A549 (cell line): ENCODE measurements at regions not wholly inside any gene's neighbourhood (a gene's known extent, or its start where the extent isn't known, plus 50 kb on each side); places are given as distances from the start of the nearest gene placed in this dataset.

Source experiments
- ATAC-seq, 2 experiments: fragments of 200-7000 bp in 1 of 2; fragments of >200 bp in 1 of 2; cut with Nextera tagmentation in 1 of 2; cut with Tn5 transposase in 1 of 2; 3 replicates each; pipeline versions ENCODE4 v1.8.0 to v1.9.1; 2018 to 2020; ENCODE audit warnings: mild to moderate bottlenecking in 1 of 2, moderate library complexity in 1 of 2
- CTCF ChIA-PET: fragments of 300-600 bp; sonication (Branson Sonifier 250); formaldehyde crosslinking; extraction: SDS; loops from one replicate; lab custom pipeline; 2021; ENCODE audit warnings: antibody characterized with exemption, inconsistent platforms; lab: Yijun Ruan, JAX
- POLR2A ChIA-PET: fragments of 350-600 bp; formaldehyde crosslinking; extraction: SDS; loops from one replicate; lab custom pipeline; 2021; ENCODE audit warnings: antibody characterized with exemption, inconsistent platforms; lab: Yijun Ruan, JAX
- DNase-seq, 2 experiments: peaks; one replicate each; pipeline versions ENCODE4 v3.0.0 to v3.0.0-alpha.2; 2011 to 2016; ENCODE audit warnings: low read depth in 1 of 2, low spot score in 1 of 2
- FAIRE-seq: peaks from 2 replicates; lab custom pipeline; 2011; peaks lifted over from hg19 to GRCh38; lab: Jason Lieb, UNC
- H3K27ac ChIP-seq, 2 experiments: fragments of >200 bp; sonication (Bioruptor Twin); formaldehyde crosslinking; 3 replicates each; pipeline ENCODE4 v1.5.1; 2016 to 2017
- H3K4me1 ChIP-seq: fragments of >200 bp; sonication (Bioruptor Twin); formaldehyde crosslinking; 3 replicates; pipeline ENCODE4 v1.6.1; 2016
- H3K4me2 ChIP-seq: fragments of >200 bp; sonication (Bioruptor Twin); formaldehyde crosslinking; 3 replicates; pipeline ENCODE4 v1.6.1; 2016
- H3K4me3 ChIP-seq: fragments of >200 bp; sonication (Bioruptor Twin); formaldehyde crosslinking; 3 replicates; pipeline ENCODE4 v1.5.1; 2016
- H3K9me3 ChIP-seq: fragments of >200 bp; sonication (Bioruptor Twin); formaldehyde crosslinking; 3 replicates; pipeline ENCODE4 v1.6.1; 2016
- CBX2 ChIP-seq: fragments of 200-600 bp; sonication (generic); IDR thresholded peaks from 2 replicates; pipeline ENCODE4 v1.6.1; 2016; ENCODE audit warnings: low read depth, mild to moderate bottlenecking, borderline replicate concordance
- CBX8 ChIP-seq: fragments of 200-600 bp; sonication (generic); IDR thresholded peaks from 2 replicates; pipeline ENCODE4 v1.6.1; 2016
- CEBPB ChIP-seq, 2 experiments: fragments of >200 bp in 1 of 2; sonication (Bioruptor Twin) in 1 of 2; formaldehyde crosslinking in 1 of 2; IDR thresholded peaks; 2 replicates each; pipeline ENCODE4 v1.6.1; 2012 to 2016
- CHD4 ChIP-seq: fragments of 200-600 bp; sonication (generic); IDR thresholded peaks from 2 replicates; pipeline ENCODE4 v1.6.1; 2016; ENCODE audit warnings: antibody characterized with exemption, mild to moderate bottlenecking, borderline replicate concordance
- ESRRA ChIP-seq: fragments of 150-350 bp; IDR thresholded peaks from 2 replicates; pipeline ENCODE4 v1.6.1; 2014; ENCODE audit warnings: mild to moderate bottlenecking, low read length, borderline replicate concordance
- FOSB ChIP-seq: fragments of 250-450 bp; sonication (Bioruptor Pico); IDR thresholded peaks from 2 replicates; pipeline ENCODE4 v1.5.0; 2020; ENCODE audit warnings: mild to moderate bottlenecking, moderate library complexity
- FOXS1 ChIP-seq: fragments of 250-450 bp; sonication (Bioruptor Pico); IDR thresholded peaks from 2 replicates; pipeline ENCODE4 v1.5.0; 2020; ENCODE audit warnings: mild to moderate bottlenecking, moderate library complexity
- HDAC2 ChIP-seq: fragments of 200-600 bp; sonication (generic); IDR thresholded peaks from 2 replicates; pipeline ENCODE4 v1.6.1; 2016
- HOXA7 ChIP-seq: fragments of 250-450 bp; sonication (Bioruptor Pico); IDR thresholded peaks from 2 replicates; pipeline ENCODE4 v1.5.0; 2020; ENCODE audit warnings: mild to moderate bottlenecking, moderate library complexity
- JUN ChIP-seq, 2 experiments: fragments of >200 bp; sonication (Bioruptor Twin); formaldehyde crosslinking; IDR thresholded peaks; 2 replicates in 1 of 2; 3 replicates in 1 of 2; pipeline ENCODE4 v1.6.1; 2016 to 2017
- JUNB ChIP-seq: fragments of >200 bp; sonication (Bioruptor Twin); formaldehyde crosslinking; IDR thresholded peaks from 2 replicates; pipeline ENCODE4 v1.6.1; 2016
- KDM1A ChIP-seq: fragments of 200-600 bp; sonication (generic); IDR thresholded peaks from 2 replicates; pipeline ENCODE4 v1.6.1; 2016; ENCODE audit warnings: low read depth, mild to moderate bottlenecking
- MAZ ChIP-seq: fragments of 150-350 bp; IDR thresholded peaks from 2 replicates; pipeline ENCODE4 v1.6.1; 2014; ENCODE audit warnings: antibody characterized with exemption, low read depth, low read length, borderline replicate concordance
- NPAS2 ChIP-seq: fragments of 250-450 bp; sonication (Bioruptor Pico); IDR thresholded peaks from 2 replicates; pipeline ENCODE4 v1.8.0; 2022; ENCODE audit warnings: mild to moderate bottlenecking, moderate library complexity, borderline replicate concordance
- NR3C1 ChIP-seq: fragments of >200 bp; sonication (Bioruptor Twin); formaldehyde crosslinking; IDR thresholded peaks from 3 replicates; pipeline ENCODE4 v1.6.1; 2017
- PBX3 ChIP-seq: IDR thresholded peaks from 2 replicates; pipeline ENCODE4 v1.6.1; 2012
- POLR2A ChIP-seq: IDR thresholded peaks from 2 replicates; pipeline ENCODE4 v1.6.1; 2012; ENCODE audit warnings: mild to moderate bottlenecking, low read length
- POLR2AphosphoS2 ChIP-seq: conservative IDR thresholded peaks from 2 replicates; pipeline ENCODE4 v1.6.1; 2012; ENCODE audit warnings: low read length, improper control_type of control experiment, inconsistent platforms
- RAD21 ChIP-seq, 2 experiments: fragments of >200 bp in 1 of 2; sonication (Bioruptor Twin) in 1 of 2; formaldehyde crosslinking in 1 of 2; IDR thresholded peaks in 1 of 2; conservative IDR thresholded peaks in 1 of 2; 2 replicates in 1 of 2; 3 replicates in 1 of 2; pipeline ENCODE4 v1.6.1; 2012 to 2018; ENCODE audit warnings: inconsistent platforms in 1 of 2
- RCOR1 ChIP-seq: fragments of 150-350 bp; IDR thresholded peaks from 2 replicates; pipeline ENCODE4 v1.6.1; 2014; ENCODE audit warnings: antibody characterized with exemption, low read length, low read depth
- RNF2 ChIP-seq: fragments of 200-600 bp; sonication (generic); IDR thresholded peaks from 2 replicates; pipeline ENCODE4 v1.6.1; 2016; ENCODE audit warnings: low read depth, mild to moderate bottlenecking, antibody characterized with exemption, moderate library complexity, borderline replicate concordance
- SMC3 ChIP-seq: fragments of >200 bp; sonication (Bioruptor Twin); formaldehyde crosslinking; IDR thresholded peaks from 3 replicates; pipeline ENCODE4 v1.6.1; 2018; ENCODE audit warnings: inconsistent platforms
- SREBF2 ChIP-seq: fragments of 450-650 bp; IDR thresholded peaks from 2 replicates; pipeline ENCODE4 v1.6.1; 2014; ENCODE audit warnings: mild to moderate bottlenecking, moderate library complexity
- ZC3H11A ChIP-seq: fragments of 450-650 bp; IDR thresholded peaks from 2 replicates; pipeline ENCODE4 v1.6.1; 2014; ENCODE audit warnings: antibody characterized with exemption, mild to moderate bottlenecking
- WGBS: methylation state at CpG from one replicate; pipeline ENCODE4 v1.1.6; 2017; ENCODE audit errors: missing lambda C conversion rate; 5-methylcytosine and 5-hydroxymethylcytosine counted together
- TF ChIP-seq, protein P1 (sequence below): IDR thresholded peaks from 2 replicates; pipeline ENCODE4 v1.6.1; 2012
- TF ChIP-seq, protein P2 (sequence below): fragments of 250-450 bp; sonication (Bioruptor Pico); IDR thresholded peaks from 2 replicates; pipeline ENCODE4 v1.5.0; 2020; ENCODE audit warnings: low read depth, mild to moderate bottlenecking, moderate library complexity
- TF ChIP-seq, protein P3 (sequence below): fragments of 200-600 bp; sonication (generic); IDR thresholded peaks from 2 replicates; pipeline ENCODE4 v1.6.1; 2016; ENCODE audit warnings: antibody characterized with exemption, mild to moderate bottlenecking, moderate library complexity

GRCh38 chr3:194009892-194010533, 125.9 kb upstream of the HES1 start:
- Histone ChIP-seq H3K4me2 (no peak overlapping the region), H3K27ac (no peak overlapping the region), H3K9me3 (no peaks in the 10 kb centered on the region), H3K4me1 (peaks cover 12% of the 10 kb centered on the region), H3K4me3 (no peak overlapping the region)
- no peak for TF ChIP-seq POLR2AphosphoS2
- no peak for TF ChIP-seq FOXS1 (CRISPR knock-in tag)
- TF ChIP-seq NR3C1: no peak
- CTCF ChIA-PET: interaction anchor here (1.0 kb wide), 1 partner anchor 307 kb away, joined by 3 read pairs; no protein-coding TSS in a partner anchor
- POLR2A ChIA-PET: no interaction called here
- no peak for FAIRE-seq
- peak in 1 of 2 experiments; percentile 42; a peak in 2 of 6 replicates for ATAC-seq
- DNase-seq: no peak
- WGBS: 89% methylated on average over 3 of the region's 4 CpGs

GRCh38 chr3:194011807-194012206, 124.1 kb upstream of the HES1 start:
- ChIA-PET CTCF (interaction anchor here (2.1 kb wide), 1 partner anchor 8 kb away, joined by 5 read pairs; no protein-coding TSS in a partner anchor), POLR2A (no interaction called here)
- Histone ChIP-seq H3K4me3 (no peak overlapping the region), H3K4me2 (no peak overlapping the region), H3K4me1 (no peaks in the 10 kb centered on the region), H3K27ac (no peak overlapping the region), H3K9me3 (no peaks in the 10 kb centered on the region)
- no peak for FAIRE-seq
- ATAC-seq: no peak
- DNase-seq: no peak
- 55% methylated on average over 3 of the region's 3 CpGs for WGBS
- no peak for TF ChIP-seq HOXA7 (CRISPR knock-in tag)
- no peak for TF ChIP-seq MAZ
- TF ChIP-seq, protein P1, sequence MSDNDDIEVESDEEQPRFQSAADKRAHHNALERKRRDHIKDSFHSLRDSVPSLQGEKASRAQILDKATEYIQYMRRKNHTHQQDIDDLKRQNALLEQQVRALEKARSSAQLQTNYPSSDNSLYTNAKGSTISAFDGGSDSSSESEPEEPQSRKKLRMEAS: no peak

GRCh38 chr3:194013928-194014327, 122.0 kb upstream of the HES1 start:
- no peaks in the 10 kb centered on the region for H3K9me3 ChIP-seq
- no peaks in the 10 kb centered on the region for H3K4me1 ChIP-seq
- WGBS: 73% methylated on average over 4 of the region's 4 CpGs
- CTCF ChIA-PET: interaction anchor here (2.1 kb wide), 1 partner anchor 10 kb away, joined by 5 read pairs; no protein-coding TSS in a partner anchor
- no peak overlapping the region for H3K4me2 ChIP-seq
- POLR2A ChIA-PET: no interaction called here
- DNase-seq (no peak), FAIRE-seq (no peak), ATAC-seq (no peak)
- TF ChIP-seq CHD4 (no peak), NR3C1 (no peak), ZC3H11A (no peak), NPAS2 (CRISPR knock-in tag) (no peak), SREBF2 (no peak), JUNB (no peak), SMC3 (no peak), RNF2 (no peak), HDAC2 (no peak), ESRRA (no peak), RCOR1 (no peak)
- TF ChIP-seq, protein P2, sequence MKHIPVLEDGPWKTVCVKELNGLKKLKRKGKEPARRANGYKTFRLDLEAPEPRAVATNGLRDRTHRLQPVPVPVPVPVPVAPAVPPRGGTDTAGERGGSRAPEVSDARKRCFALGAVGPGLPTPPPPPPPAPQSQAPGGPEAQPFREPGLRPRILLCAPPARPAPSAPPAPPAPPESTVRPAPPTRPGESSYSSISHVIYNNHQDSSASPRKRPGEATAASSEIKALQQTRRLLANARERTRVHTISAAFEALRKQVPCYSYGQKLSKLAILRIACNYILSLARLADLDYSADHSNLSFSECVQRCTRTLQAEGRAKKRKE (CRISPR knock-in tag): no peak
- TF ChIP-seq, protein P1: no peak
- no peak overlapping the region for H3K27ac ChIP-seq
- H3K4me3 ChIP-seq: no peak overlapping the region

GRCh38 chr3:194014756-194015155, 121.2 kb upstream of the HES1 start:
- Histone ChIP-seq H3K4me1 (no peaks in the 10 kb centered on the region), H3K9me3 (no peaks in the 10 kb centered on the region), H3K4me2 (no peak overlapping the region), H3K4me3 (no peak overlapping the region), H3K27ac (no peak overlapping the region)
- FAIRE-seq (no peak), DNase-seq (no peak), ATAC-seq (no peak)
- WGBS: 74% methylated on average over 4 of the region's 4 CpGs
- CTCF ChIA-PET: no interaction called here
- TF ChIP-seq CBX2: no peak
- TF ChIP-seq POLR2A: no peak
- TF ChIP-seq CBX8: no peak
- no peak for TF ChIP-seq FOSB (CRISPR knock-in tag)
- TF ChIP-seq RAD21 (conservative IDR thresholded peaks at IDR 0.05 in 1 of 2, IDR thresholded peaks at IDR 0.05 in 1 of 2): no peak
- no peak for TF ChIP-seq JUN (IDR thresholded peaks at IDR 0.05)
- TF ChIP-seq PBX3: no peak
- TF ChIP-seq KDM1A: no peak
- TF ChIP-seq CEBPB (IDR thresholded peaks at IDR 0.05): no peak
- TF ChIP-seq, protein P3, sequence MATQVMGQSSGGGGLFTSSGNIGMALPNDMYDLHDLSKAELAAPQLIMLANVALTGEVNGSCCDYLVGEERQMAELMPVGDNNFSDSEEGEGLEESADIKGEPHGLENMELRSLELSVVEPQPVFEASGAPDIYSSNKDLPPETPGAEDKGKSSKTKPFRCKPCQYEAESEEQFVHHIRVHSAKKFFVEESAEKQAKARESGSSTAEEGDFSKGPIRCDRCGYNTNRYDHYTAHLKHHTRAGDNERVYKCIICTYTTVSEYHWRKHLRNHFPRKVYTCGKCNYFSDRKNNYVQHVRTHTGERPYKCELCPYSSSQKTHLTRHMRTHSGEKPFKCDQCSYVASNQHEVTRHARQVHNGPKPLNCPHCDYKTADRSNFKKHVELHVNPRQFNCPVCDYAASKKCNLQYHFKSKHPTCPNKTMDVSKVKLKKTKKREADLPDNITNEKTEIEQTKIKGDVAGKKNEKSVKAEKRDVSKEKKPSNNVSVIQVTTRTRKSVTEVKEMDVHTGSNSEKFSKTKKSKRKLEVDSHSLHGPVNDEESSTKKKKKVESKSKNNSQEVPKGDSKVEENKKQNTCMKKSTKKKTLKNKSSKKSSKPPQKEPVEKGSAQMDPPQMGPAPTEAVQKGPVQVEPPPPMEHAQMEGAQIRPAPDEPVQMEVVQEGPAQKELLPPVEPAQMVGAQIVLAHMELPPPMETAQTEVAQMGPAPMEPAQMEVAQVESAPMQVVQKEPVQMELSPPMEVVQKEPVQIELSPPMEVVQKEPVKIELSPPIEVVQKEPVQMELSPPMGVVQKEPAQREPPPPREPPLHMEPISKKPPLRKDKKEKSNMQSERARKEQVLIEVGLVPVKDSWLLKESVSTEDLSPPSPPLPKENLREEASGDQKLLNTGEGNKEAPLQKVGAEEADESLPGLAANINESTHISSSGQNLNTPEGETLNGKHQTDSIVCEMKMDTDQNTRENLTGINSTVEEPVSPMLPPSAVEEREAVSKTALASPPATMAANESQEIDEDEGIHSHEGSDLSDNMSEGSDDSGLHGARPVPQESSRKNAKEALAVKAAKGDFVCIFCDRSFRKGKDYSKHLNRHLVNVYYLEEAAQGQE: no peak
- no peak for TF ChIP-seq ZC3H11A
- POLR2A ChIA-PET: no interaction called here
